ENCODE measurements at regions not wholly inside any gene's neighbourhood (a gene's known extent, or its start where the extent isn't known, plus 50 kb on each side); places are given as distances from the start of the nearest gene placed in this dataset.

- no peak for TF ChIP-seq CTCF (IDR thresholded peaks at IDR 0.05; ENCODE audit: insufficient read depth, missing control alignments)
- DNase-seq (ENCODE audit: insufficient read length, low spot score): no peak
- FAIRE-seq: no peak
These were observed 888.6 kb upstream of the SEL1L start for GRCh38 chr14:82422230-82422629.

GRCh38 chr14:82425261-82425660 is 891.6 kb upstream of the SEL1L start:
- FAIRE-seq: no peak
- no peak for TF ChIP-seq CTCF (IDR thresholded peaks at IDR 0.05; ENCODE audit: insufficient read depth, missing control alignments)
- DNase-seq (ENCODE audit: insufficient read length, low spot score): no peak

GRCh38 chr14:82431031-82431430 is 897.4 kb upstream of the SEL1L start:
- FAIRE-seq (no peak), DNase-seq (ENCODE audit: insufficient read length, low spot score) (no peak)
- TF ChIP-seq CTCF (IDR thresholded peaks at IDR 0.05; ENCODE audit: insufficient read depth, missing control alignments): no peak

- TF ChIP-seq CTCF (IDR thresholded peaks at IDR 0.05; ENCODE audit: insufficient read depth, missing control alignments): no peak
These were observed 898.9 kb upstream of the SEL1L start for GRCh38 chr14:82432301-82433105.

GRCh38 chr14:82438436-82438835 is 904.8 kb upstream of the SEL1L start:
- no peak for DNase-seq (ENCODE audit: insufficient read length, low spot score)
- no peak for FAIRE-seq
- no peak for TF ChIP-seq CTCF (IDR thresholded peaks at IDR 0.05; ENCODE audit: insufficient read depth, missing control alignments)

More at GRCh38 chr14:82432301-82433105, 898.9 kb upstream of the SEL1L start:
- no peak for DNase-seq (ENCODE audit: insufficient read length, low spot score)
- no peak for FAIRE-seq

GRCh38 chr14:82441270-82441669 is 907.6 kb upstream of the SEL1L start:
- no peak for TF ChIP-seq CTCF (IDR thresholded peaks at IDR 0.05; ENCODE audit: insufficient read depth, missing control alignments)
- DNase-seq (ENCODE audit: insufficient read length, low spot score): no peak
- no peak for FAIRE-seq

GRCh38 chr14:82445810-82446570 is 912.3 kb upstream of the SEL1L start:
- TF ChIP-seq CTCF (IDR thresholded peaks at IDR 0.05; ENCODE audit: insufficient read depth, missing control alignments): no peak
- no peak for FAIRE-seq
- DNase-seq (ENCODE audit: insufficient read length, low spot score): no peak
